H1 (cell line): ENCODE measurements at regions not wholly inside any gene's neighbourhood (a gene's known extent, or its start where the extent isn't known, plus 50 kb on each side); places are given as distances from the start of the nearest gene placed in this dataset.
A peak's percentile ranks its signal among the peaks of the same experiment; 100 is the strongest.

Source experiments
- BCL11A ChIP-seq, 2 experiments: IDR thresholded peaks; one replicate each; pipeline ENCODE4 v1.6.1; 2011; ENCODE audit warnings: low read depth in 2 of 2, low read length in 2 of 2, mild to moderate bottlenecking in 2 of 2
- CHD2 ChIP-seq: IDR thresholded peaks from 2 replicates; pipeline ENCODE4 v1.6.1; 2012; ENCODE audit warnings: low read length, improper control_type of control experiment
- GABPA ChIP-seq: IDR thresholded peaks from 2 replicates; pipeline ENCODE4 v1.6.1; 2011; ENCODE audit warnings: mild to moderate bottlenecking, low read length, moderate library complexity, borderline replicate concordance; ENCODE audit not compliant: insufficient read depth
- TEAD4 ChIP-seq: IDR thresholded peaks from 2 replicates; pipeline ENCODE4 v1.6.1; 2012; ENCODE audit warnings: low read depth, low read length, inconsistent platforms, mixed read lengths
- TF ChIP-seq, protein P1 (sequence below), 3 experiments: IDR thresholded peaks; 1 replicate in 2 of 3; 2 replicates in 1 of 3; pipeline versions ENCODE4 v1.5.1 to v1.6.1; 2011; ENCODE audit warnings: low read length in 3 of 3, mild to moderate bottlenecking in 3 of 3, inconsistent platforms in 2 of 3, low read depth in 1 of 3, moderate library complexity in 1 of 3; ENCODE audit not compliant: insufficient read depth in 1 of 3; ENCODE audit errors: control extremely low read depth in 1 of 3

GRCh38 chr2:128601298-128602037 is 282.8 kb upstream of the HS6ST1 start:
- TF ChIP-seq GABPA (no peak), TEAD4 (no peak), CHD2 (no peak), BCL11A (IDR thresholded peaks at IDR 0.05; ENCODE audit: low read depth in 2 of 2, low read length in 2 of 2) (no peak)
- TF ChIP-seq, protein P1, sequence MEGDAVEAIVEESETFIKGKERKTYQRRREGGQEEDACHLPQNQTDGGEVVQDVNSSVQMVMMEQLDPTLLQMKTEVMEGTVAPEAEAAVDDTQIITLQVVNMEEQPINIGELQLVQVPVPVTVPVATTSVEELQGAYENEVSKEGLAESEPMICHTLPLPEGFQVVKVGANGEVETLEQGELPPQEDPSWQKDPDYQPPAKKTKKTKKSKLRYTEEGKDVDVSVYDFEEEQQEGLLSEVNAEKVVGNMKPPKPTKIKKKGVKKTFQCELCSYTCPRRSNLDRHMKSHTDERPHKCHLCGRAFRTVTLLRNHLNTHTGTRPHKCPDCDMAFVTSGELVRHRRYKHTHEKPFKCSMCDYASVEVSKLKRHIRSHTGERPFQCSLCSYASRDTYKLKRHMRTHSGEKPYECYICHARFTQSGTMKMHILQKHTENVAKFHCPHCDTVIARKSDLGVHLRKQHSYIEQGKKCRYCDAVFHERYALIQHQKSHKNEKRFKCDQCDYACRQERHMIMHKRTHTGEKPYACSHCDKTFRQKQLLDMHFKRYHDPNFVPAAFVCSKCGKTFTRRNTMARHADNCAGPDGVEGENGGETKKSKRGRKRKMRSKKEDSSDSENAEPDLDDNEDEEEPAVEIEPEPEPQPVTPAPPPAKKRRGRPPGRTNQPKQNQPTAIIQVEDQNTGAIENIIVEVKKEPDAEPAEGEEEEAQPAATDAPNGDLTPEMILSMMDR (IDR thresholded peaks at IDR 0.05; ENCODE audit: control extremely low read depth in 1 of 3, insufficient read depth in 1 of 3, low read depth in 1 of 3, low read length in 3 of 3): peak in 2 of 3 experiments; percentile 14 to 16; a peak in 2 of 4 replicates
